Thoracic aorta (tissue), 2 donors: ENCODE measurements at regions not wholly inside any gene's neighbourhood (a gene's known extent, or its start where the extent isn't known, plus 50 kb on each side); places are given as distances from the start of the nearest gene placed in this dataset.

Experiments
- ATAC-seq: fragments of 150-250 bp; one replicate; pipeline ENCODE4 v1.8.0; 2017; ENCODE audit warnings: low read depth; ENCODE audit not compliant: insufficient number of reproducible peaks, low FRiP score
- DNase-seq: peaks from one replicate; pipeline ENCODE4 v3.0.0-alpha.2; 2020; ENCODE audit warnings: low spot score
- H3K27ac ChIP-seq, 2 donors: fragments of 200-600 bp; sonication (generic); 1 replicate in 1 of 2; 2 replicates in 1 of 2; pipeline ENCODE4 v1.5.1; 2016; ENCODE audit warnings: mild to moderate bottlenecking in 2 of 2, moderate library complexity in 2 of 2
- H3K27me3 ChIP-seq: fragments of 200-600 bp; sonication (generic); replicated peaks from 2 replicates; pipeline ENCODE4 v1.6.0; 2016; ENCODE audit warnings: mild to moderate bottlenecking; ENCODE audit not compliant: insufficient read depth
- H3K36me3 ChIP-seq: fragments of 200-600 bp; sonication (generic); one replicate; pipeline ENCODE4 v1.5.1; 2016
- H3K4me1 ChIP-seq, 2 donors: fragments of 200-600 bp; sonication (generic); 1 replicate in 1 of 2; 2 replicates in 1 of 2; pipeline versions ENCODE4 v1.5.1 to v1.6.0; 2016; ENCODE audit warnings: low read depth in 2 of 2, mild to moderate bottlenecking in 1 of 2; ENCODE audit not compliant: control insufficient read depth in 1 of 2
- H3K4me3 ChIP-seq: fragments of 200-600 bp; sonication (generic); 2 replicates; pipeline ENCODE4 v1.5.1; 2016; ENCODE audit warnings: mild to moderate bottlenecking
- H3K9me3 ChIP-seq: fragments of 200-600 bp; sonication (generic); 2 replicates; pipeline ENCODE4 v1.5.1; 2016
- TF ChIP-seq, protein P1 (sequence below): fragments of 200-600 bp; sonication (generic); IDR thresholded peaks from one replicate; pipeline ENCODE4 v1.5.1; 2019; ENCODE audit warnings: antibody characterized with exemption

DNA sequence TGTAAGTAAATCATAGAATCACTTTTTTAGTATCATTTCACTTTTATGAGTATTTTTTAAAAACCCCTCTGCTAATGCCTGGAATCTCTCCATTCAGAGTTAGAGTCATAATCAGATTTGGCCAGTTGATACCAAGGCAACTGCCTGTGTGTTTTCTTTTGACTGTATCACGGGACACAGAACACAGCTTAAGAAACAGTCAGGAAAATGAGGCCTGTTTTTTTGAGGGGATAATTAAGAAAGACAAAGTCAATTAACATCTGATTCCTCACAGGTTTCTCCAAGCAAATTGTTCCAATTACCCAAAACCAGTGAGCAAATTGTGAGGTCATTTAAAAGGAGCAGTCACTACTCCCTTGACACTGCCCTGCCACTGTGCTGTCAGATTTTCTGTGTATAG is 944.5 kb upstream of the SOX9 start:
- H3K27me3 ChIP-seq, result no peaks in the 10 kb centered on the region
- no peak overlapping the region for H3K27ac ChIP-seq
- TF ChIP-seq, protein P1, sequence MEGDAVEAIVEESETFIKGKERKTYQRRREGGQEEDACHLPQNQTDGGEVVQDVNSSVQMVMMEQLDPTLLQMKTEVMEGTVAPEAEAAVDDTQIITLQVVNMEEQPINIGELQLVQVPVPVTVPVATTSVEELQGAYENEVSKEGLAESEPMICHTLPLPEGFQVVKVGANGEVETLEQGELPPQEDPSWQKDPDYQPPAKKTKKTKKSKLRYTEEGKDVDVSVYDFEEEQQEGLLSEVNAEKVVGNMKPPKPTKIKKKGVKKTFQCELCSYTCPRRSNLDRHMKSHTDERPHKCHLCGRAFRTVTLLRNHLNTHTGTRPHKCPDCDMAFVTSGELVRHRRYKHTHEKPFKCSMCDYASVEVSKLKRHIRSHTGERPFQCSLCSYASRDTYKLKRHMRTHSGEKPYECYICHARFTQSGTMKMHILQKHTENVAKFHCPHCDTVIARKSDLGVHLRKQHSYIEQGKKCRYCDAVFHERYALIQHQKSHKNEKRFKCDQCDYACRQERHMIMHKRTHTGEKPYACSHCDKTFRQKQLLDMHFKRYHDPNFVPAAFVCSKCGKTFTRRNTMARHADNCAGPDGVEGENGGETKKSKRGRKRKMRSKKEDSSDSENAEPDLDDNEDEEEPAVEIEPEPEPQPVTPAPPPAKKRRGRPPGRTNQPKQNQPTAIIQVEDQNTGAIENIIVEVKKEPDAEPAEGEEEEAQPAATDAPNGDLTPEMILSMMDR, result no peak
- no peak overlapping the region for H3K4me3 ChIP-seq
- H3K4me1 ChIP-seq, result no peaks in the 10 kb centered on the region
- no peak for ATAC-seq
- no peak for DNase-seq
- no peaks in the 10 kb centered on the region for H3K9me3 ChIP-seq
- no peaks in the 10 kb centered on the region for H3K36me3 ChIP-seq

DNA sequence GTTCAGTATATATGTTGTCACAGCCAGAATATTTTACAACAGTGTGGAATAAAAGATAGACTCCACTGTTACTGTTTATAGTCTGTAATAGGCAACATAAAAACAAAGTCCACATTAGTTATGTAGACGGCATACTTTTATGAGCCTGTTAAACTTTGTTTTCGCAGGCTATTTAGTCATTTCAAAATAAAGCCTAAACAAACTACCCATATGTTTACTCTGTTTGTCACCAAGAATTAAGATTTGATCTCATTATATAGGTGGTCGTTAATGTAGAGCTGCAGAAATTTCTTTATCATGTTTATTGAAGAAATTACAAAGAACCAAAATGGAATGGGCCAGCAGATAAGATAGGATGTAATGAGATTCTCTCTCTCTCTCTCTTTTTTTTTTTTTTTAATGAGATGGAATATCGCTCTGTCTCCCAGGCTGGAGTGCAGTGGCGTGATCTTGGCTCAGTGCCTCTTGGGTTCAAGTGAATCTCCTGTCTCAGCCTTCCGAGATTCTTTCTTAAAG is 943.8 kb upstream of the SOX9 start:
- no peaks in the 10 kb centered on the region for H3K9me3 ChIP-seq
- H3K27ac ChIP-seq, result no peak overlapping the region
- TF ChIP-seq, protein P1, result no peak
- H3K4me3 ChIP-seq, result no peak overlapping the region
- DNase-seq, result no peak
- no peak for ATAC-seq
- no peaks in the 10 kb centered on the region for H3K27me3 ChIP-seq
- no peaks in the 10 kb centered on the region for H3K36me3 ChIP-seq
- H3K4me1 ChIP-seq, result no peaks in the 10 kb centered on the region

DNA sequence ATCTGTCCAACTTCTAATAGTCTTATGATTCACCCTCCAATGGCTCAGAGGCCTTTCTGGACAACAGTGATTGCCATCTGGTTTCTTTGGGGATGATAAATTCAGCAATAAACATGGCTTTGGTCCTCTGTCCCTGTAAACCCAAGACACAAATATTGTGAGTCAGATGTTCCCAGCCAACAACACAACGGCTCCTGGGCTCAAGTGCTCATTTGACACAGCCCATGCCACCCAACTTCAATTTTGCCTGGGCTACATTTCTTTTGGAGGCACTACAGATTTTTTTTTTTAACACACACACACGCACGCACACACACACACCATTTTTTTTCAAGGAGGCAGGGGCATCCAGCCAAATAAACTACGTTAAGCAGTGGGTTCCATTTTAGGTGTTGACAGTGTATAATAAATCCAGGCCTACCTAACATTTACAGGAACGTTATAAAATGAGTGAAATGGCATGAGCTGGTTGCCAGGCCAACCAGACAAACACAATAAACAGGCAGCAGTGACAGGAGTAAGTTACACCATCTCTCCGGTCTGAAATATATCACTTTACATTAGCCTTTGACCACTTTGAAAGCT is 939.9 kb upstream of the SOX9 start:
- no peaks in the 10 kb centered on the region for H3K4me1 ChIP-seq
- TF ChIP-seq, protein P1, result no peak
- H3K36me3 ChIP-seq, result no peaks in the 10 kb centered on the region
- no peaks in the 10 kb centered on the region for H3K9me3 ChIP-seq
- ATAC-seq (no peak), DNase-seq (no peak)
- no peaks in the 10 kb centered on the region for H3K27me3 ChIP-seq
- no peak overlapping the region for H3K27ac ChIP-seq
- H3K4me3 ChIP-seq, result no peak overlapping the region

GRCh38 chr17:71183066-71183660 is 937.7 kb upstream of the SOX9 start:
- no peaks in the 10 kb centered on the region for H3K9me3 ChIP-seq
- no peaks in the 10 kb centered on the region for H3K27me3 ChIP-seq
- no peak overlapping the region for H3K4me3 ChIP-seq
- no peak for DNase-seq
- no peaks in the 10 kb centered on the region for H3K36me3 ChIP-seq
- H3K4me1 ChIP-seq, result no peaks in the 10 kb centered on the region
- no peak overlapping the region for H3K27ac ChIP-seq
- no peak for ATAC-seq
- TF ChIP-seq, protein P1, result no peak

GRCh38 chr17:71184716-71185115 is 936.1 kb upstream of the SOX9 start:
- Histone ChIP-seq H3K4me1 (no peaks in the 10 kb centered on the region), H3K27me3 (no peaks in the 10 kb centered on the region), H3K9me3 (no peaks in the 10 kb centered on the region), H3K4me3 (no peak overlapping the region), H3K36me3 (no peaks in the 10 kb centered on the region), H3K27ac (no peak overlapping the region)
- TF ChIP-seq, protein P1, result no peak
- ATAC-seq (no peak), DNase-seq (no peak)
